ENCODE measurements at regions not wholly inside any gene's neighbourhood (a gene's known extent, or its start where the extent isn't known, plus 50 kb on each side); places are given as distances from the start of the nearest gene placed in this dataset.
A peak's percentile ranks its signal among the peaks of the same experiment; 100 is the strongest.

- no peak for FAIRE-seq
These were observed 128.0 kb downstream of the TMA16 start for GRCh38 chr4:163622379-163623035.

GRCh38 chr4:163623787-163624186 lies 129.3 kb downstream of the TMA16 start:
- DNase-seq (ENCODE audit: low spot score) (no peak), FAIRE-seq (no peak)

More at GRCh38 chr4:163622379-163623035, 128.0 kb downstream of the TMA16 start:
- no peak for DNase-seq (ENCODE audit: low spot score)

- DNase-seq (ENCODE audit: low spot score) (no peak), FAIRE-seq (no peak)
These were observed 130.2 kb downstream of the TMA16 start for GRCh38 chr4:163624727-163625126.

- no peak for DNase-seq (ENCODE audit: low spot score)
- no peak for FAIRE-seq
These were observed 136.8 kb downstream of the TMA16 start for GRCh38 chr4:163631288-163631687.

GRCh38 chr4:163638909-163639308 lies 144.4 kb downstream of the TMA16 start:
- FAIRE-seq (no peak), DNase-seq (ENCODE audit: low spot score) (no peak)

- FAIRE-seq (no peak), DNase-seq (ENCODE audit: low spot score) (no peak)
These were observed 155.1 kb downstream of the TMA16 start for GRCh38 chr4:163649557-163650091.

- no peak for DNase-seq (ENCODE audit: low spot score)
- FAIRE-seq = no peak
These were observed 157.3 kb downstream of the TMA16 start for GRCh38 chr4:163651761-163652160.

- FAIRE-seq = no peak
These were observed 160.1 kb downstream of the TMA16 start for GRCh38 chr4:163654621-163655020.

GRCh38 chr4:163660636-163661035 lies 166.1 kb downstream of the TMA16 start:
- FAIRE-seq = no peak
- no peak for DNase-seq (ENCODE audit: low spot score)

More at GRCh38 chr4:163654621-163655020, 160.1 kb downstream of the TMA16 start:
- DNase-seq (ENCODE audit: low spot score) = no peak

GRCh38 chr4:163662768-163663167 lies 168.3 kb downstream of the TMA16 start:
- FAIRE-seq (no peak), DNase-seq (ENCODE audit: low spot score) (no peak)

GRCh38 chr4:163663454-163664225 lies 169.2 kb downstream of the TMA16 start:
- DNase-seq (ENCODE audit: low spot score) (no peak), FAIRE-seq (no peak)

GRCh38 chr4:163665101-163665500 lies 170.6 kb downstream of the TMA16 start:
- DNase-seq (ENCODE audit: low spot score) (no peak), FAIRE-seq (no peak)

GRCh38 chr4:163665521-163666331 lies 171.2 kb downstream of the TMA16 start:
- DNase-seq (ENCODE audit: low spot score) (no peak), FAIRE-seq (no peak)

- DNase-seq (ENCODE audit: low spot score) = no peak
- no peak for FAIRE-seq
These were observed 171.9 kb downstream of the TMA16 start for GRCh38 chr4:163666332-163666873.

- FAIRE-seq (no peak), DNase-seq (ENCODE audit: low spot score) (no peak)
These were observed 178.3 kb downstream of the TMA16 start for GRCh38 chr4:163672751-163673150.

GRCh38 chr4:163673848-163674697 lies 179.6 kb downstream of the TMA16 start:
- DNase-seq (ENCODE audit: low spot score) = no peak
- FAIRE-seq = no peak

GRCh38 chr4:163679189-163679588 lies 184.7 kb downstream of the TMA16 start:
- FAIRE-seq = no peak
- peak; percentile 50 for DNase-seq (ENCODE audit: low spot score)

GRCh38 chr4:163680386-163681098 lies 186.1 kb downstream of the TMA16 start:
- DNase-seq (ENCODE audit: low spot score) = no peak
- no peak for FAIRE-seq

- FAIRE-seq (no peak), DNase-seq (ENCODE audit: low spot score) (peak; percentile 5)
These were observed 186.8 kb downstream of the TMA16 start for GRCh38 chr4:163681208-163681821.

Measured in urothelium cell line (cell line).